COR-L47 (cell line): ENCODE measurements at regions not wholly inside any gene's neighbourhood (a gene's known extent, or its start where the extent isn't known, plus 50 kb on each side); places are given as distances from the start of the nearest gene placed in this dataset.
"Not testable (repeated sequence)": the region's sequence is repeated elsewhere in the genome, so short reads cannot be mapped to it uniquely, and the experiment has no call there.

Experiments
- DNase-seq: peaks from one replicate; lab custom pipeline; 2025; lab: John Stamatoyannopoulos, UW

GRCh38 chr2:187057466-187057865 lies 208.5 kb upstream of the ZSWIM2 start:
- DNase-seq, result no peak

- no peak for DNase-seq
Measured at GRCh38 chr2:187056416-187057334, 207.7 kb upstream of the ZSWIM2 start.

- no peak for DNase-seq
Measured at GRCh38 chr2:187055463-187055862, 206.5 kb upstream of the ZSWIM2 start.

GRCh38 chr2:187054501-187055319 lies 205.7 kb upstream of the ZSWIM2 start:
- no peak for DNase-seq

GRCh38 chr2:187051350-187051749 lies 202.4 kb upstream of the ZSWIM2 start:
- no peak for DNase-seq

- DNase-seq, result no peak
Measured at GRCh38 chr2:187050409-187050998, 201.5 kb upstream of the ZSWIM2 start.

- DNase-seq, result no peak
Measured at GRCh38 chr2:187037310-187037709, 188.3 kb upstream of the ZSWIM2 start.

- no peak for DNase-seq
Measured at GRCh38 chr2:187034434-187034833, 185.5 kb upstream of the ZSWIM2 start.

- DNase-seq, result no peak
Measured at GRCh38 chr2:187024739-187025138, 175.8 kb upstream of the ZSWIM2 start.

GRCh38 chr2:187023996-187024395 lies 175.0 kb upstream of the ZSWIM2 start:
- not testable (repeated sequence) for DNase-seq

- no peak for DNase-seq
Measured at GRCh38 chr2:187017438-187017837, 168.5 kb upstream of the ZSWIM2 start.

GRCh38 chr2:187013058-187013457 lies 164.1 kb upstream of the ZSWIM2 start:
- DNase-seq, result no peak

GRCh38 chr2:187011206-187011832 lies 162.3 kb upstream of the ZSWIM2 start:
- no peak for DNase-seq

GRCh38 chr2:187009483-187010239 lies 160.7 kb upstream of the ZSWIM2 start:
- DNase-seq, result no peak

GRCh38 chr2:187008111-187008510 lies 159.1 kb upstream of the ZSWIM2 start:
- no peak for DNase-seq

GRCh38 chr2:187003611-187004010 lies 154.6 kb upstream of the ZSWIM2 start:
- no peak for DNase-seq

GRCh38 chr2:187003038-187003554 lies 154.1 kb upstream of the ZSWIM2 start:
- DNase-seq, result no peak

GRCh38 chr2:187002242-187002641 lies 153.3 kb upstream of the ZSWIM2 start:
- DNase-seq, result no peak

GRCh38 chr2:187001248-187001647 lies 152.3 kb upstream of the ZSWIM2 start:
- no peak for DNase-seq

- no peak for DNase-seq
Measured at GRCh38 chr2:186995092-186995491, 146.1 kb upstream of the ZSWIM2 start.

- peak; percentile 28 for DNase-seq
Measured at GRCh38 chr2:186992597-186992996, 143.6 kb upstream of the ZSWIM2 start.
